ENCODE measurements at regions not wholly inside any gene's neighbourhood (a gene's known extent, or its start where the extent isn't known, plus 50 kb on each side); places are given as distances from the start of the nearest gene placed in this dataset.

- TF ChIP-seq, protein P1, sequence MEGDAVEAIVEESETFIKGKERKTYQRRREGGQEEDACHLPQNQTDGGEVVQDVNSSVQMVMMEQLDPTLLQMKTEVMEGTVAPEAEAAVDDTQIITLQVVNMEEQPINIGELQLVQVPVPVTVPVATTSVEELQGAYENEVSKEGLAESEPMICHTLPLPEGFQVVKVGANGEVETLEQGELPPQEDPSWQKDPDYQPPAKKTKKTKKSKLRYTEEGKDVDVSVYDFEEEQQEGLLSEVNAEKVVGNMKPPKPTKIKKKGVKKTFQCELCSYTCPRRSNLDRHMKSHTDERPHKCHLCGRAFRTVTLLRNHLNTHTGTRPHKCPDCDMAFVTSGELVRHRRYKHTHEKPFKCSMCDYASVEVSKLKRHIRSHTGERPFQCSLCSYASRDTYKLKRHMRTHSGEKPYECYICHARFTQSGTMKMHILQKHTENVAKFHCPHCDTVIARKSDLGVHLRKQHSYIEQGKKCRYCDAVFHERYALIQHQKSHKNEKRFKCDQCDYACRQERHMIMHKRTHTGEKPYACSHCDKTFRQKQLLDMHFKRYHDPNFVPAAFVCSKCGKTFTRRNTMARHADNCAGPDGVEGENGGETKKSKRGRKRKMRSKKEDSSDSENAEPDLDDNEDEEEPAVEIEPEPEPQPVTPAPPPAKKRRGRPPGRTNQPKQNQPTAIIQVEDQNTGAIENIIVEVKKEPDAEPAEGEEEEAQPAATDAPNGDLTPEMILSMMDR (IDR thresholded peaks at IDR 0.05 in 2 of 3, conservative IDR thresholded peaks at IDR 0.05 in 1 of 3; ENCODE audit: borderline replicate concordance in 1 of 3, insufficient read depth in 1 of 3, low read depth in 2 of 3, low read length in 2 of 3): no peak
- TF ChIP-seq POLR2A (IDR thresholded peaks at IDR 0.05; ENCODE audit: borderline replicate concordance, extremely low read depth, insufficient read depth, insufficient read length): no peak
- no peak for TF ChIP-seq JUND (IDR thresholded peaks at IDR 0.05)
- TF ChIP-seq, protein P2, sequence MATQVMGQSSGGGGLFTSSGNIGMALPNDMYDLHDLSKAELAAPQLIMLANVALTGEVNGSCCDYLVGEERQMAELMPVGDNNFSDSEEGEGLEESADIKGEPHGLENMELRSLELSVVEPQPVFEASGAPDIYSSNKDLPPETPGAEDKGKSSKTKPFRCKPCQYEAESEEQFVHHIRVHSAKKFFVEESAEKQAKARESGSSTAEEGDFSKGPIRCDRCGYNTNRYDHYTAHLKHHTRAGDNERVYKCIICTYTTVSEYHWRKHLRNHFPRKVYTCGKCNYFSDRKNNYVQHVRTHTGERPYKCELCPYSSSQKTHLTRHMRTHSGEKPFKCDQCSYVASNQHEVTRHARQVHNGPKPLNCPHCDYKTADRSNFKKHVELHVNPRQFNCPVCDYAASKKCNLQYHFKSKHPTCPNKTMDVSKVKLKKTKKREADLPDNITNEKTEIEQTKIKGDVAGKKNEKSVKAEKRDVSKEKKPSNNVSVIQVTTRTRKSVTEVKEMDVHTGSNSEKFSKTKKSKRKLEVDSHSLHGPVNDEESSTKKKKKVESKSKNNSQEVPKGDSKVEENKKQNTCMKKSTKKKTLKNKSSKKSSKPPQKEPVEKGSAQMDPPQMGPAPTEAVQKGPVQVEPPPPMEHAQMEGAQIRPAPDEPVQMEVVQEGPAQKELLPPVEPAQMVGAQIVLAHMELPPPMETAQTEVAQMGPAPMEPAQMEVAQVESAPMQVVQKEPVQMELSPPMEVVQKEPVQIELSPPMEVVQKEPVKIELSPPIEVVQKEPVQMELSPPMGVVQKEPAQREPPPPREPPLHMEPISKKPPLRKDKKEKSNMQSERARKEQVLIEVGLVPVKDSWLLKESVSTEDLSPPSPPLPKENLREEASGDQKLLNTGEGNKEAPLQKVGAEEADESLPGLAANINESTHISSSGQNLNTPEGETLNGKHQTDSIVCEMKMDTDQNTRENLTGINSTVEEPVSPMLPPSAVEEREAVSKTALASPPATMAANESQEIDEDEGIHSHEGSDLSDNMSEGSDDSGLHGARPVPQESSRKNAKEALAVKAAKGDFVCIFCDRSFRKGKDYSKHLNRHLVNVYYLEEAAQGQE (IDR thresholded peaks at IDR 0.05; ENCODE audit: low read depth): no peak
- TF ChIP-seq RAD21 (IDR thresholded peaks at IDR 0.05; ENCODE audit: low read depth): no peak
- no peak for TF ChIP-seq EZH2phosphoT487 (IDR thresholded peaks at IDR 0.05; ENCODE audit: borderline replicate concordance)
- TF ChIP-seq YY1 (IDR thresholded peaks at IDR 0.05; ENCODE audit: extremely low read depth, insufficient replicate concordance, low read depth, low read length): no peak
- TF ChIP-seq TCF7L2 (IDR thresholded peaks at IDR 0.05; ENCODE audit: borderline replicate concordance, extremely low read depth, insufficient read depth, insufficient read length): no peak
- no peak for TF ChIP-seq SP1 (IDR thresholded peaks at IDR 0.05; ENCODE audit: low read depth)
These were observed 500.6 kb upstream of the MIR17HG start for GRCh38 chr13:90846936-90847335.

All from HCT116 (cell line).